ENCODE measurements at regions not wholly inside any gene's neighbourhood (a gene's known extent, or its start where the extent isn't known, plus 50 kb on each side); places are given as distances from the start of the nearest gene placed in this dataset.

DNA sequence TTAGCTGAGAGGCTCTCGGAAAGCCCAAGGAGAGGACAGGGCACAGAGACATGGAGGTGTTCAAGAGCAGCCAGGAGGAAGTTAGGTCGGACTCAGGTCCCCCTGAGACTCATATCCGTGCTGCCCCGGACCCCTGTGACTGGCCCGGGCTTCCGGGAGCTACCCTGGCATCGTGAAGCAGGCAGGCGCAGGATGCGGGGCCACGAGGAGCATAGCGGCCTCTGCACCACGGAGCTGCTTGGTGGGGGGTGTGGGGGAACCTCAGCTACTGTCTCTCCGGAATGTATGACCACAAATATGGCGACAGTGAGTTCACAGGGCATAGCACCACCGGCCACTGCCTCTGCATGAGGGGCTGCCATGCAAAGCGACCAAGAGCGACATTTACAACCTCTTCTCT, 112.2 kb upstream of the GUCA2B start:
- no peaks in the 10 kb centered on the region for H3K36me3 Mint-ChIP-seq
- intact Hi-C loops (cut with micrococcal nuclease): no loop called here
- Histone ChIP-seq H3K27me3 (ENCODE audit: control insufficient read depth in 2 of 2, insufficient read depth in 2 of 2, low read length in 2 of 2) (peaks cover 0 to 8% of the 10 kb centered on the region in 2 donors), H2AFZ (ENCODE audit: insufficient read depth, low read depth, low read length, poor library complexity, severe bottlenecking) (no peak overlapping the region), H3K9me3 (replicated peaks in 1 of 2; ENCODE audit: control insufficient read depth in 1 of 2, insufficient read depth in 1 of 2, low read length in 2 of 2) (no peaks in the 10 kb centered on the region), H3K4me3 (replicated peaks in 1 of 3; ENCODE audit: low read depth in 2 of 3, low read length in 3 of 3) (no peak overlapping the region), H3K4me1 (ENCODE audit: control insufficient read depth in 1 of 2, insufficient read depth in 2 of 2, low read length in 2 of 2) (peaks cover 5% of the 10 kb centered on the region in 2 donors), H3K9ac (ENCODE audit: insufficient read depth, low read length, poor library complexity, severe bottlenecking) (no peak overlapping the region), H3K36me3 (replicated peaks in 1 of 2; ENCODE audit: control insufficient read depth in 1 of 2, insufficient read depth in 2 of 2, low read length in 2 of 2) (no peaks in the 10 kb centered on the region), H3K79me2 (ENCODE audit: insufficient read depth, low read length) (no peaks in the 10 kb centered on the region), H3K4me2 (replicated peaks; ENCODE audit: extremely low read depth, low read length, poor library complexity, severe bottlenecking) (no peak overlapping the region), H4K20me1 (ENCODE audit: insufficient read depth, low read length) (no peaks in the 10 kb centered on the region), H3K27ac (ENCODE audit: low read depth in 1 of 2, low read length in 2 of 2) (no peak overlapping the region)
- no peak overlapping the region for H3K27ac Mint-ChIP-seq
- no peak for DNase-seq
- TF ChIP-seq, protein P1, sequence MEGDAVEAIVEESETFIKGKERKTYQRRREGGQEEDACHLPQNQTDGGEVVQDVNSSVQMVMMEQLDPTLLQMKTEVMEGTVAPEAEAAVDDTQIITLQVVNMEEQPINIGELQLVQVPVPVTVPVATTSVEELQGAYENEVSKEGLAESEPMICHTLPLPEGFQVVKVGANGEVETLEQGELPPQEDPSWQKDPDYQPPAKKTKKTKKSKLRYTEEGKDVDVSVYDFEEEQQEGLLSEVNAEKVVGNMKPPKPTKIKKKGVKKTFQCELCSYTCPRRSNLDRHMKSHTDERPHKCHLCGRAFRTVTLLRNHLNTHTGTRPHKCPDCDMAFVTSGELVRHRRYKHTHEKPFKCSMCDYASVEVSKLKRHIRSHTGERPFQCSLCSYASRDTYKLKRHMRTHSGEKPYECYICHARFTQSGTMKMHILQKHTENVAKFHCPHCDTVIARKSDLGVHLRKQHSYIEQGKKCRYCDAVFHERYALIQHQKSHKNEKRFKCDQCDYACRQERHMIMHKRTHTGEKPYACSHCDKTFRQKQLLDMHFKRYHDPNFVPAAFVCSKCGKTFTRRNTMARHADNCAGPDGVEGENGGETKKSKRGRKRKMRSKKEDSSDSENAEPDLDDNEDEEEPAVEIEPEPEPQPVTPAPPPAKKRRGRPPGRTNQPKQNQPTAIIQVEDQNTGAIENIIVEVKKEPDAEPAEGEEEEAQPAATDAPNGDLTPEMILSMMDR (IDR thresholded peaks at IDR 0.05): no peak
- WGBS (ENCODE audit: insufficient coverage): 94% methylated on average over 10 of the region's 17 CpGs
- H3K27me3 Mint-ChIP-seq (ENCODE audit: low read depth in 3 of 3): peaks cover 0 to 6% (median 4%) of the 10 kb centered on the region in 3 donors
- H3K4me3 Mint-ChIP-seq: no peak overlapping the region
- peaks cover 0 to 1% (median 0%) of the 10 kb centered on the region in 7 donors for H3K9me3 Mint-ChIP-seq
- peaks cover 2% of the 10 kb centered on the region for H3K4me1 Mint-ChIP-seq

DNA sequence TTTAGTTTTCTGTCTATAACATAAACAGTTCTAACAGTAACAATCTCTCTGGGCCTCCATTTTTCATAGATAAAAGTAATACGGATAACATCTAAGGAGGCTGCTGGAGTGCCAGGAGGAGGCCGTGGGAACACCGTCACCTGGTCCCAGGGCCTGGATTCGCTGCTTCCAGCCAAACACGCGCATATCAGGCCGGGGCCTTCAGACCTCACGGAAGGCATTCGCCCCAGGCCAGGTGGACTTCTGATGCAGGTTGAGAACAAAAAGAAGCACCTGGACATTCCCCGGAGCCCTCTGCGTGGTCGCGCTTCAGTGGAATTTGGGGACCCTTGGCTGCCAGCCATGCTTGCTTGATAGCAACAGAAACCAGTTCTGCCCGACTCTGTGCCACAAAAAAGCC, 113.1 kb upstream of the GUCA2B start:
- no peaks in the 10 kb centered on the region for H3K36me3 Mint-ChIP-seq
- H3K27ac Mint-ChIP-seq: no peak overlapping the region
- Histone ChIP-seq H2AFZ (ENCODE audit: insufficient read depth, low read depth, low read length, poor library complexity, severe bottlenecking) (no peak overlapping the region), H3K79me2 (ENCODE audit: insufficient read depth, low read length) (no peaks in the 10 kb centered on the region), H3K4me3 (replicated peaks in 1 of 3; ENCODE audit: low read depth in 2 of 3, low read length in 3 of 3) (no peak overlapping the region), H3K4me1 (ENCODE audit: control insufficient read depth in 1 of 2, insufficient read depth in 2 of 2, low read length in 2 of 2) (peaks cover 6 to 9% of the 10 kb centered on the region in 2 donors), H3K36me3 (replicated peaks in 1 of 2; ENCODE audit: control insufficient read depth in 1 of 2, insufficient read depth in 2 of 2, low read length in 2 of 2) (no peaks in the 10 kb centered on the region), H3K9me3 (replicated peaks in 1 of 2; ENCODE audit: control insufficient read depth in 1 of 2, insufficient read depth in 1 of 2, low read length in 2 of 2) (no peaks in the 10 kb centered on the region), H3K27me3 (ENCODE audit: control insufficient read depth in 2 of 2, insufficient read depth in 2 of 2, low read length in 2 of 2) (peaks cover 0 to 8% of the 10 kb centered on the region in 2 donors), H3K4me2 (replicated peaks; ENCODE audit: extremely low read depth, low read length, poor library complexity, severe bottlenecking) (no peak overlapping the region), H4K20me1 (ENCODE audit: insufficient read depth, low read length) (no peaks in the 10 kb centered on the region), H3K27ac (ENCODE audit: low read depth in 1 of 2, low read length in 2 of 2) (no peak overlapping the region), H3K9ac (ENCODE audit: insufficient read depth, low read length, poor library complexity, severe bottlenecking) (no peak overlapping the region)
- peaks cover 2% of the 10 kb centered on the region for H3K4me1 Mint-ChIP-seq
- intact Hi-C loops (cut with micrococcal nuclease): no loop called here
- no peak overlapping the region for H3K4me3 Mint-ChIP-seq
- no peak for DNase-seq
- TF ChIP-seq, protein P1 (IDR thresholded peaks at IDR 0.05): no peak
- over 99% methylated on average over 11 of the region's 14 CpGs for WGBS (ENCODE audit: insufficient coverage)
- H3K27me3 Mint-ChIP-seq (ENCODE audit: low read depth in 3 of 3): peaks cover 0 to 5% (median 4%) of the 10 kb centered on the region in 3 donors
- H3K9me3 Mint-ChIP-seq: no peaks in the 10 kb centered on the region

All from CD14-positive monocyte (primary cell).